HepG2 (cell line): ENCODE measurements at regions not wholly inside any gene's neighbourhood (a gene's known extent, or its start where the extent isn't known, plus 50 kb on each side); places are given as distances from the start of the nearest gene placed in this dataset.

Experiments used
- ATAC-seq: fragments of 200-7000 bp; cut with Tn5 transposase; 3 replicates; pipeline ENCODE4 v1.9.1; 2020; ENCODE audit warnings: mild to moderate bottlenecking, moderate library complexity
- BruUV-seq: library from RNA; stranded (reverse); fragments of 400-500 nt; replicated peaks from 2 replicates; lab custom pipeline; 2021; lab: Mats Ljungman, UMichigan
- CTCF ChIA-PET: fragments of 300-600 bp; formaldehyde crosslinking; extraction: SDS; loops from one replicate; lab custom pipeline; 2021; ENCODE audit warnings: low total read pairs, inconsistent platforms, low intra/inter-chr PET ratio; lab: Yijun Ruan, JAX
- POLR2A ChIA-PET: fragments of 350-600 bp; sonication (Branson Sonifier 250); formaldehyde crosslinking; loops from one replicate; lab custom pipeline; 2020; ENCODE audit warnings: antibody characterized with exemption, inconsistent platforms; lab: Yijun Ruan, JAX
- DNase-seq: peaks from one replicate; pipeline ENCODE4 v3.0.0-alpha.2; 2015; ENCODE audit warnings: low spot score
- FAIRE-seq: peaks from 3 replicates; lab custom pipeline; 2011; peaks lifted over from hg19 to GRCh38; lab: Jason Lieb, UNC
- H2AFZ ChIP-seq: one replicate; pipeline ENCODE4 v1.6.1; 2011; ENCODE audit warnings: low read length, inconsistent platforms
- H3K27ac ChIP-seq: fragments of 300-600 bp; 3 replicates; pipeline ENCODE4 v1.8.0; 2011; ENCODE audit warnings: mixed run types, mild to moderate bottlenecking, mixed read lengths, low read length, inconsistent platforms; ENCODE audit not compliant: insufficient read depth; ENCODE audit errors: extremely low read length
- H3K27me3 ChIP-seq, 2 experiments: fragments of 200-600 bp in 1 of 2; 2 replicates in 1 of 2; 3 replicates in 1 of 2; pipeline versions ENCODE4 v1.6.0 to v1.8.0; 2011; ENCODE audit warnings: low read length in 2 of 2, mild to moderate bottlenecking in 2 of 2, moderate library complexity in 2 of 2, inconsistent platforms in 1 of 2; ENCODE audit not compliant: insufficient read depth in 2 of 2, control insufficient read depth in 1 of 2
- H3K36me3 ChIP-seq, 2 experiments: fragments of 200-600 bp in 1 of 2; replicated peaks in 1 of 2; 2 replicates in 1 of 2; 3 replicates in 1 of 2; pipeline versions ENCODE4 v1.5.1 to v1.8.0; 2011; ENCODE audit warnings: low read length in 2 of 2, inconsistent platforms in 1 of 2; ENCODE audit not compliant: insufficient read depth in 2 of 2, control insufficient read depth in 1 of 2
- H3K4me1 ChIP-seq: 2 replicates; pipeline ENCODE4 v1.5.1; 2012; ENCODE audit warnings: low read length, inconsistent platforms; ENCODE audit not compliant: insufficient read depth
- H3K4me2 ChIP-seq: 2 replicates; pipeline ENCODE4 v1.6.0; 2011; ENCODE audit warnings: low read depth, low read length, inconsistent platforms
- H3K4me3 ChIP-seq, 3 experiments: fragments of 200-600 bp in 1 of 3; sonication (generic), shearing (Covaris generic) in 1 of 3; replicated peaks in 1 of 3; 2 replicates each; pipeline ENCODE4 v1.5.1; 2011 to 2016; ENCODE audit warnings: low read length in 3 of 3, inconsistent platforms in 2 of 3, low read depth in 2 of 3, mild to moderate bottlenecking in 2 of 3, control low read depth in 1 of 3, mixed read lengths in 1 of 3; ENCODE audit not compliant: insufficient read depth in 1 of 3
- H3K79me2 ChIP-seq: one replicate; pipeline ENCODE4 v1.6.1; 2011; ENCODE audit warnings: low read length, inconsistent platforms; ENCODE audit not compliant: insufficient read depth
- H3K9ac ChIP-seq: 2 replicates; pipeline ENCODE4 v1.6.0; 2011; ENCODE audit warnings: mild to moderate bottlenecking, low read depth, low read length, inconsistent platforms; ENCODE audit not compliant: insufficient read depth
- H3K9me3 ChIP-seq: 2 replicates; pipeline ENCODE4 v1.5.1; 2012; ENCODE audit warnings: mild to moderate bottlenecking, low read length
- H4K20me1 ChIP-seq: 2 replicates; pipeline ENCODE4 v1.6.0; 2011; ENCODE audit warnings: inconsistent platforms, mild to moderate bottlenecking, low read length, moderate library complexity; ENCODE audit not compliant: insufficient read depth
- CENPT ChIP-seq: sonication (generic); formaldehyde crosslinking; IDR thresholded peaks from 2 replicates; pipeline ENCODE4 v1.8.0; 2022; ENCODE audit warnings: low read depth, mild to moderate bottlenecking, moderate library complexity, missing genetic modification reagents
- RFX3 ChIP-seq: IDR thresholded peaks from 2 replicates; pipeline ENCODE4 v1.6.1; 2016; ENCODE audit warnings: missing biosample characterization, missing genetic modification reagents
- U2AF2 ChIP-seq: fragments of 200-400 bp; formaldehyde crosslinking; IDR thresholded peaks from 2 replicates; pipeline ENCODE4 v1.6.1; 2017; ENCODE audit warnings: low read depth, mild to moderate bottlenecking, low read length
- ZC3H13 ChIP-seq: sonication (generic); formaldehyde crosslinking; IDR thresholded peaks from 2 replicates; pipeline ENCODE4 v1.8.1; 2023; ENCODE audit warnings: mild to moderate bottlenecking, missing genetic modification reagents, moderate library complexity
- ZNF737 ChIP-seq: sonication (generic); formaldehyde crosslinking; IDR thresholded peaks from 2 replicates; pipeline ENCODE4 v1.5.0; 2020; ENCODE audit warnings: missing genetic modification reagents, mild to moderate bottlenecking, borderline replicate concordance
- ZNF780A ChIP-seq: sonication (generic); formaldehyde crosslinking; IDR thresholded peaks from 2 replicates; pipeline ENCODE4 v1.8.0; 2022; ENCODE audit warnings: mild to moderate bottlenecking, missing genetic modification reagents, moderate library complexity
- WGBS: methylation state at CpG from one replicate; pipeline ENCODE4 v1.1.6; 2017; ENCODE audit warnings: low lambda C conversion rate; 5-methylcytosine and 5-hydroxymethylcytosine counted together
- in situ Hi-C: cut with HindIII; loops from 2 replicates; pipeline ENCODE4 v1.10.0; 2017; ENCODE audit warnings: low pct_unique_long_range_greater_than_20kb; ENCODE audit not compliant: extremely low pct_ligation_motif_present
- intact Hi-C: fragments of 100-400 bp; cut with micrococcal nuclease; formaldehyde crosslinking; loops from one replicate; pipeline ENCODE4 v1.10.0; 2022; ENCODE audit not compliant: unreplicated experiment
- TF ChIP-seq, protein P1 (sequence below): sonication (generic); formaldehyde crosslinking; IDR thresholded peaks from 2 replicates; pipeline ENCODE4 v1.4.0; 2020; ENCODE audit warnings: low read depth, mild to moderate bottlenecking, missing genetic modification reagents
- TF ChIP-seq, protein P2 (sequence below): sonication (generic); formaldehyde crosslinking; IDR thresholded peaks from 2 replicates; pipeline ENCODE4 v1.4.0; 2020; ENCODE audit warnings: missing genetic modification reagents, mild to moderate bottlenecking, borderline replicate concordance

DNA sequence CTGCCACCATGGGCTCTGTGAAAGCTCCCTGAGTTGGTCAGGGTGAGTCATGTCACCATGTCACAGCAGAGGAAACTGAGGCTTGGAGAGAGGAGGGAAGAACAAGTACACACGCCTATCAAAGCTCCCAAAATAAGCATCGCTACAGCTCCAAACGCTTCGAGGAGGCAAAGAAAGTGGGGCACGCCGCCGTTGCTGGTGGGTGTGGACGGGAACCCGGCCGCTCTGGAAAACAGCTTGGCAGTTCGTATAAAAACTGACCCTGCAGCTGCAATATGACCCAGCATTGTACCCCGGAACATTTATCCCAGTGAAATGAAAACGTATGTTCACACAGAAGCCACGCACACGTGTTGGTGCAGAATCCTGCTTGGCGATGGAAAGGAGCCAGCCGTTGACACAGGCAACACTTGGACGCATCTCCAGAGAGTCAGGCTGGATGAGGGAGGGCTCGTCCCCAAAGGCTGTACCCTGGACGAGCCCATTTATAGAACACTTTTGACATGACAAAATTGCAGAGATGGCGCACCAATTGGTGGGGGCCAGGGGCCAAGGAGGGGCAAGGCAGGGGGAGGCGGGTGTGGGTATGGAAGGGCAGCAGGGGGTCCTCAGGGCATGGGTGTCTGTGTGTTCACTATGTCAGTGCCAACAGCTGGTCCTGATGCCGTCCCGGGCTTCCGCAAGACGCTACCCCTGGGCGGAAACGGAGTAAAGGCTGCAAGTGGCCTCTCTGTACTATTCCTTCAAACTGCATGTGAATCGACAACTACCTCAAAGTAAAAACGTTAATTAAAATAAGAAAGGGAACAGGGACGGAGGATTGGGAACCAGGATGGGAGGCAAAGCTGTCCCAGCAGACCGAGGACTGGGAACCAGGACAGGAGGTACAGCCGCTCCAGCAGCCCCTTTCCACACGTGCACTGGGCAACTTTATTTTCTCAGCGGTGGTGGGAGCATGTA lies 173.0 kb downstream of the OLFM1 start (continued):
- TF ChIP-seq RFX3 (CRISPR knock-in tag) (no peak), ZNF780A (CRISPR knock-in tag) (no peak)

DNA sequence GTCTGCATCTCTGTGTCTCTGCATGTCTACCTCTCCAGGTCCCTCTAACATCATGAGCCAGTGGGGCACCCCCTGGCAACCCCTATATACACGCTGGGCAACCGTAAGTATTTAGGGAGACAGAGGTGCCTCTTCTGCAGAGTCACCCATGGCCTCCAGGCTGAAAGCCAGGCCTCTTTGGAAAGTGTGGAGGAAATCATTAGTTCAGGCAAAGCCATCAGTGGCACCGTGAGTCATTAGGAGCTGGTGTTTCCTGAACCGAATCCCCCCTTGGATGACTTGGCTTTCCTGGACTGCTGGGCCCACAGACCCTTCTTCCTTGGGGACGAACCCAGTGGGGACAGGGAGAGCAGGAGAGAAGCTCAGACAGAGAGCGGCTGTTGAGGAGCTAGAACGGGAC lies 174.8 kb downstream of the OLFM1 start:
- intact Hi-C loops (no loop called here), in situ Hi-C loops (no loop called here)
- H3K9ac ChIP-seq = no peak overlapping the region
- no peak overlapping the region for H3K27ac ChIP-seq
- H3K4me1 ChIP-seq = peaks cover 6% of the 10 kb centered on the region
- FAIRE-seq (no peak), ATAC-seq (no peak), DNase-seq (no peak)
- no peak overlapping the region for H2AFZ ChIP-seq
- TF ChIP-seq, protein P1, sequence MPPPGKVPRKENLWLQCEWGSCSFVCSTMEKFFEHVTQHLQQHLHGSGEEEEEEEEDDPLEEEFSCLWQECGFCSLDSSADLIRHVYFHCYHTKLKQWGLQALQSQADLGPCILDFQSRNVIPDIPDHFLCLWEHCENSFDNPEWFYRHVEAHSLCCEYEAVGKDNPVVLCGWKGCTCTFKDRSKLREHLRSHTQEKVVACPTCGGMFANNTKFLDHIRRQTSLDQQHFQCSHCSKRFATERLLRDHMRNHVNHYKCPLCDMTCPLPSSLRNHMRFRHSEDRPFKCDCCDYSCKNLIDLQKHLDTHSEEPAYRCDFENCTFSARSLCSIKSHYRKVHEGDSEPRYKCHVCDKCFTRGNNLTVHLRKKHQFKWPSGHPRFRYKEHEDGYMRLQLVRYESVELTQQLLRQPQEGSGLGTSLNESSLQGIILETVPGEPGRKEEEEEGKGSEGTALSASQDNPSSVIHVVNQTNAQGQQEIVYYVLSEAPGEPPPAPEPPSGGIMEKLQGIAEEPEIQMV (CRISPR knock-in tag) = no peak
- no peak for TF ChIP-seq ZNF737 (CRISPR knock-in tag)
- TF ChIP-seq U2AF2 = no peak
- TF ChIP-seq ZC3H13 (CRISPR knock-in tag) = no peak
- TF ChIP-seq, protein P2, sequence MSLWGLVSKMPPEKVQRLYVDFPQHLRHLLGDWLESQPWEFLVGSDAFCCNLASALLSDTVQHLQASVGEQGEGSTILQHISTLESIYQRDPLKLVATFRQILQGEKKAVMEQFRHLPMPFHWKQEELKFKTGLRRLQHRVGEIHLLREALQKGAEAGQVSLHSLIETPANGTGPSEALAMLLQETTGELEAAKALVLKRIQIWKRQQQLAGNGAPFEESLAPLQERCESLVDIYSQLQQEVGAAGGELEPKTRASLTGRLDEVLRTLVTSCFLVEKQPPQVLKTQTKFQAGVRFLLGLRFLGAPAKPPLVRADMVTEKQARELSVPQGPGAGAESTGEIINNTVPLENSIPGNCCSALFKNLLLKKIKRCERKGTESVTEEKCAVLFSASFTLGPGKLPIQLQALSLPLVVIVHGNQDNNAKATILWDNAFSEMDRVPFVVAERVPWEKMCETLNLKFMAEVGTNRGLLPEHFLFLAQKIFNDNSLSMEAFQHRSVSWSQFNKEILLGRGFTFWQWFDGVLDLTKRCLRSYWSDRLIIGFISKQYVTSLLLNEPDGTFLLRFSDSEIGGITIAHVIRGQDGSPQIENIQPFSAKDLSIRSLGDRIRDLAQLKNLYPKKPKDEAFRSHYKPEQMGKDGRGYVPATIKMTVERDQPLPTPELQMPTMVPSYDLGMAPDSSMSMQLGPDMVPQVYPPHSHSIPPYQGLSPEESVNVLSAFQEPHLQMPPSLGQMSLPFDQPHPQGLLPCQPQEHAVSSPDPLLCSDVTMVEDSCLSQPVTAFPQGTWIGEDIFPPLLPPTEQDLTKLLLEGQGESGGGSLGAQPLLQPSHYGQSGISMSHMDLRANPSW (CRISPR knock-in tag) = no peak
- TF ChIP-seq CENPT (CRISPR knock-in tag) = no peak
- no peaks in the 10 kb centered on the region for H3K36me3 ChIP-seq
- 17% methylated on average over 7 of the region's 7 CpGs for WGBS
- POLR2A ChIA-PET = no interaction called here
- no peaks in the 10 kb centered on the region for H3K79me2 ChIP-seq
- H3K4me2 ChIP-seq = no peak overlapping the region
- H3K9me3 ChIP-seq = no peaks in the 10 kb centered on the region
- H3K4me3 ChIP-seq = no peak overlapping the region
- no peaks in the 10 kb centered on the region for H4K20me1 ChIP-seq
- no TSS peak for BruUV-seq
- CTCF ChIA-PET = no interaction called here
- H3K27me3 ChIP-seq = peaks cover 3 to 53% of the 10 kb centered on the region in 2 experiments; a peak in 4 of 5 replicates
